NB4 (cell line): ENCODE measurements at regions not wholly inside any gene's neighbourhood (a gene's known extent, or its start where the extent isn't known, plus 50 kb on each side); places are given as distances from the start of the nearest gene placed in this dataset.

Experiments
- CTCF ChIP-seq: IDR thresholded peaks from one replicate; pipeline ENCODE4 v1.5.1; 2012; ENCODE audit warnings: low read depth, low read length
- MYC ChIP-seq: IDR thresholded peaks from 2 replicates; pipeline ENCODE4 v1.6.1; 2011; ENCODE audit warnings: low read depth, low read length
- POLR2A ChIP-seq: IDR thresholded peaks from 2 replicates; pipeline ENCODE4 v1.6.1; 2011; ENCODE audit warnings: mild to moderate bottlenecking; ENCODE audit not compliant: insufficient read length; ENCODE audit errors: extremely low read depth

- no peak for TF ChIP-seq MYC
- TF ChIP-seq CTCF = no peak
- TF ChIP-seq POLR2A = no peak
These were observed 60.7 kb upstream of the TMEM72 start for GRCh38 chr10:44850356-44850934.
